ENCODE measurements at regions not wholly inside any gene's neighbourhood (a gene's known extent, or its start where the extent isn't known, plus 50 kb on each side); places are given as distances from the start of the nearest gene placed in this dataset.

DNA sequence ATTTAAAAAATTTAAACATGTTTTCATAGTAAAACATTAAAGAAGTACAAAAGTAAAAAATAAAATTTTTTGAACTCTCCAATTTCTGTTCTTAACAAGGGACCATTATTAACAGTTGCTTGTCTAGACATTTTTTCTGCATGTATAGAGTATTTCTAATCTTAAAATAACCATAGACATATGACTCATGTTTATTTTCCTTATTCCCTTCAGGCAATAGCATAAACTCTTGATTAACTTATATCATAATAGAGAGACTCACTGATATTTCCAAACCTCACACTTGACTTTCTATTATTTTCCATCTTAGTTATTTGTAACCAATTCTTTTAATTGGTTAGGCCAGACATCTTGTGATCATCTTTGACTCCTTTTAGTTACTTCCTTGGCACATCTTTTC is 325.6 kb upstream of the SOX14 start:
- TF ChIP-seq TP53 (CRISPR knock-in tag; IDR thresholded peaks at IDR 0.05) = no peak
- TF ChIP-seq, protein P1, sequence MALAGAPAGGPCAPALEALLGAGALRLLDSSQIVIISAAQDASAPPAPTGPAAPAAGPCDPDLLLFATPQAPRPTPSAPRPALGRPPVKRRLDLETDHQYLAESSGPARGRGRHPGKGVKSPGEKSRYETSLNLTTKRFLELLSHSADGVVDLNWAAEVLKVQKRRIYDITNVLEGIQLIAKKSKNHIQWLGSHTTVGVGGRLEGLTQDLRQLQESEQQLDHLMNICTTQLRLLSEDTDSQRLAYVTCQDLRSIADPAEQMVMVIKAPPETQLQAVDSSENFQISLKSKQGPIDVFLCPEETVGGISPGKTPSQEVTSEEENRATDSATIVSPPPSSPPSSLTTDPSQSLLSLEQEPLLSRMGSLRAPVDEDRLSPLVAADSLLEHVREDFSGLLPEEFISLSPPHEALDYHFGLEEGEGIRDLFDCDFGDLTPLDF (CRISPR knock-in tag; IDR thresholded peaks at IDR 0.05) = no peak
- no peak for TF ChIP-seq FOXK1 (CRISPR knock-in tag; IDR thresholded peaks at IDR 0.05)
- no peak for TF ChIP-seq ZNF121 (CRISPR knock-in tag; IDR thresholded peaks at IDR 0.05)
- TF ChIP-seq NR3C1 (CRISPR knock-in tag; conservative IDR thresholded peaks at IDR 0.05; ENCODE audit: low read depth) = no peak
- TF ChIP-seq, protein P2, sequence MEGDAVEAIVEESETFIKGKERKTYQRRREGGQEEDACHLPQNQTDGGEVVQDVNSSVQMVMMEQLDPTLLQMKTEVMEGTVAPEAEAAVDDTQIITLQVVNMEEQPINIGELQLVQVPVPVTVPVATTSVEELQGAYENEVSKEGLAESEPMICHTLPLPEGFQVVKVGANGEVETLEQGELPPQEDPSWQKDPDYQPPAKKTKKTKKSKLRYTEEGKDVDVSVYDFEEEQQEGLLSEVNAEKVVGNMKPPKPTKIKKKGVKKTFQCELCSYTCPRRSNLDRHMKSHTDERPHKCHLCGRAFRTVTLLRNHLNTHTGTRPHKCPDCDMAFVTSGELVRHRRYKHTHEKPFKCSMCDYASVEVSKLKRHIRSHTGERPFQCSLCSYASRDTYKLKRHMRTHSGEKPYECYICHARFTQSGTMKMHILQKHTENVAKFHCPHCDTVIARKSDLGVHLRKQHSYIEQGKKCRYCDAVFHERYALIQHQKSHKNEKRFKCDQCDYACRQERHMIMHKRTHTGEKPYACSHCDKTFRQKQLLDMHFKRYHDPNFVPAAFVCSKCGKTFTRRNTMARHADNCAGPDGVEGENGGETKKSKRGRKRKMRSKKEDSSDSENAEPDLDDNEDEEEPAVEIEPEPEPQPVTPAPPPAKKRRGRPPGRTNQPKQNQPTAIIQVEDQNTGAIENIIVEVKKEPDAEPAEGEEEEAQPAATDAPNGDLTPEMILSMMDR (IDR thresholded peaks at IDR 0.05) = no peak
- no peak for TF ChIP-seq TEAD1 (CRISPR knock-in tag; IDR thresholded peaks at IDR 0.05)

Data from WTC11 (cell line).